CD4-positive, alpha-beta T cell treated with Interleukin-10 for 1 hour (primary cell): ENCODE measurements at regions not wholly inside any gene's neighbourhood (a gene's known extent, or its start where the extent isn't known, plus 50 kb on each side); places are given as distances from the start of the nearest gene placed in this dataset.
"Not testable (repeated sequence)": the region's sequence is repeated elsewhere in the genome, so short reads cannot be mapped to it uniquely, and the experiment has no call there.

Experiments used
- DNase-seq: peaks from one replicate; pipeline ENCODE4 v3.0.0-alpha.2; 2020

DNA sequence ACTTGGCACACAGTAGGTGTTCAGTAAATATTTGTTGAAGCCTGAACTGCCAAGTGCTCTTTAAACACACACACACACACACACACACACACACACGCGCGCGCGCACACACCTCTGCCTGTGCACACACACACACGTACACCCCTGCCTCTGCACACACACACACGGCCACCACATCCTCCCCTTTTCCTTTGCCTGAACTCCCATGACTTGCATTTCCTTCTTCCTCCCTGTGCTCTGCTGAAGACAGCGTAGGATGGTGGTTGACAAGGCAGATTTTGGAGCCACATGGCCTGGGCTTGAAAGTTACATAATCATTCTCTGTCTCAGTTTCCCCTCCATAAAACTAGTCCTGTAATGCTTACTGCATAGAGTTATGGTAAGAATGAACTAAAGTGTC, 712.3 kb downstream of the PTPRU start:
- no peak for DNase-seq

DNA sequence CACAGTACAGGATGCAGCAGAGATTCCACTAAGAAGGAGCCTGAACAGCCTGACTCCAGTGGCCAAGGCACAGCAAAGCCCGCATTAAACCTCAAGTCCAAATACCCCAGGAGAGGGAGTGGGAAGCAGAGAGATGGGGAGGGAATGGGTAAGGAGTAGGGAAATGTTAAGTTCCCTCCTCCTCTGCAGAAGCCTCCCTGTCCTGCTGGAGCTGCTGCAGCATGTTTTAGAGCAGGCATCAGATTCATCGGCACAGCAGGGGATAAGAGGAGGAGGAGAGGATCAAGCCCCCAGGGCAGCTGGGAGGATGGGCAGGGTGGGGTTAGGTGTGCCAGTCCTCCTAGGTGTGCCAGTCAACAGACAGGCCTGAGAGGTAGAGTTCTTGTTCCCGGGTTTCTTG, 709.7 kb downstream of the PTPRU start:
- DNase-seq = no peak

DNA sequence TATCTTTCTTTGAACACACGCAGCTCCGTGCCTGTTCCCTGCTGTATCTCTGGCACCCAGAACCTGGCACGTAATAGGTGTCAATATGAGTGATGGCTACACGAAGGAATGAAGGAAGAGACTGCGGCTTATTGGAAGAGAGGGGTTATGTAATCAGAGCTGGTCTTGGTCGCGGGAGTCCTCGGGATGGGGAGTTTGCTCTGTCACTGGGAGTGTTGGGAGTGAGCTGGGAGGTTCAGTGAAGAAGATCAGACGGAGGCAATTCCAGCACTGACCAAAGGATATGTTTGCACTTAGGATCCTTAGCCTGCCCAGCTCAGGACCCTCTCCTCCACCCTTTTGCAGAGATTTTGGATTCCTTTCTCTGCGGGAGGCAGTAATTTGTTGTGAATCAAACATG, 709.1 kb downstream of the PTPRU start:
- no peak for DNase-seq

DNA sequence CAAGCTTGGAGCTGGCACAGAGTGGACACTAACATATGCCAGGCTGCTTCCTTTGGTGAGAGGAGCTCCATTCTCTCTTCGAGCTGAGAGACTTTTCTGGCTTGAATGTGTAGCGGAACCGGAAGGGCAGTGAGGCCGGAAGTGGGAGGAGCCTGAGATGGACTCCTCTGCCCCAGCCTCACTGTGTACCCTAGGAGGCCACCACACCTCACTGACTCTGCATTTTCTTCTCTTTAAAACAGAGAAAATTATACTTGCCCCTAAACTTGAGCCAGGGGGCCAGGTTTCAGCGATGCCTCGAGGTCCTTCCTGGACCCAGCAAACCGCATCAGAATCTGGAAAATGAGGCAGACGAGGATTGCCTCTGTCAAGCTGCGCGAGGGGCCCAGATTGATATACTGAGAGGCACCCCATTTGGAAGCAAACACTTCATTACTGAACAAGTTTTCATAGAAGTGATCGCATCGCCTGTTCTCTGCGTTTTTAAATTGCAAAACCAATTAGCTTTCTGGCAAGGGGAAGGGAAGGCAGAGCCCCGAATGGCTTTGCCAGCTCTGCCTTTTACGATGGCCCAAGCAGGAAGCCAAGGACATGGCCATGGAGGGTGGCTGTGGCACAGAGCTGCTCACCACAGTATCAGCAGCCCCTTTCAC, 708.1 kb downstream of the PTPRU start:
- no peak for DNase-seq

DNA sequence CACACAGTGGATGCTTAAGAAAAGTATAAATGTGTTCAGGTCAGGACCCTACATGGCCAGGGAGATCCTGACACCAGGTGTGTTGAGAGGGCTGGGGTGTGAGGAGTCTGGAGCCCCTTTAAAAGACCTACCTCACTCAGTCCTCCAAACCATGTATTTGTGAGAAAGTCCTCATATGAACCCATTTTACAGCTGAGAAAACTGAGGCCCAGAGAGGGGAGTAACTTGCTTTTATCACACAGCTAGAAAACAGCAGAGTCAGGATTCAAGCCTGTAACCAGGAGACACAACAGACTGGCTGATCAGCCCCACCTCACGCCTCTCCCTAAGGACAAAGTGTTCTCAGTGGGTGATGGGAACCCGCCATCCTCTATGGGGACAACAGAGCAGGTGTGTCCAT, 706.7 kb downstream of the PTPRU start:
- no peak for DNase-seq

DNA sequence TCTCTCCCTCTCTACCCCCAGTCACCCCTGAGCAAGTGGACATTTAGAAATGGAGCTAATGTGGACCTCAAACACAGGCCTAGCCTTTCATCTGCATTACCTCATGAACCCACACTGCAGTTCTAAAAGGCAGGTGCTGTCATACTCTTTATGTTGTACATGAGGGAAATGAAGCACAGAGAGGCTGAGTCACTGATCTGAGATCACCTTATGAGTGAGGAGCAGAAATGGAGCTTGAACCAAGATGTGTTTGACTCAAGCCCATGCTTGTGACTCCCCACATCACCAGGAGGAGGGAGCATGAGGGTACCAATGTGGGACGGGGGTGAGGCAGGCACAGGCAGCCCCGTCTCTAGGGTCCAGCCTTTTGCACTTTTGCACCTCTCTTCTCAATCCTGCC, 702.8 kb downstream of the PTPRU start:
- DNase-seq = no peak

DNA sequence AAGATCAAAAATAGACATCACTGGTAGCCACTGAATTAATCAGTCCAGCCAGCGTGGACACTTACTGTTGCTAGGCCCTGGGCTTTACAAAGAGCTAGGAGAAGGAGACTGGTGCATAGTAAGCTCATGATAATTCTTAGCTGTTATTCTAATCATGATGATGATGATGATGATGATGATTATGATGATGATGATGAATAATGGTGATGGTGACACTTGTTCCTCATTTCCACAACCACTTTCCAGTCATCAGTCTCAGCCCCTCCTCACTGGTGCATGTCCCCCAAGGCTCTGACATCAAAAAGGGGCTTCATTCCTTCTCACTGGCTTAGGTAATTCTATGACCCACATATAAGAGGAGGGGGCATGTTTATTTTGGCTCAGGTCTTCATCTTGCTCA, 701.0 kb downstream of the PTPRU start:
- no peak for DNase-seq

DNA sequence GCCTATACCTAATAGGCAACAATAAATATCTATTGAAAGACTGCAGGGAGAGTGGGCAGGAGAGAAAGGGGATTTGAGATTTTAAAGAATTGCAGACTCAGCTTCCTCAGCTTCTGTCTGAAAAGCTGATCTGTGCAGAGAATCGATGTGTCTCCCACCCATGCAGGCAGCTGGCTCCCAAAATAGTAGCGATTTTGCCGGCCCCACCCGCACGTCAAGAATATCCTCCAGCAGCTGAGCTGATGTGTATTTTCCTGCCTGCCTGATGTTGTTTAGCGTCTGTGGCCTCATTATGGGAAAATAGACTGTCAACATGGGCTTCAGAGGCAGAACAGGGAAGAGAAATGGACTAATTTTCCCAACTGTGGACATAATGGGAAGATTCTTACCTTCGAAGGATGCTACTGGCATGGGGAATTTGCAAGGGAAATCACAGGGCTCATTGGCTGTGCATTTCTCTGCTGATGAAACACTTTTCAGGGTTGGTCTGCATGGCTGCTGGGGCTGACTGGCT, 699.8 kb downstream of the PTPRU start:
- DNase-seq = no peak

DNA sequence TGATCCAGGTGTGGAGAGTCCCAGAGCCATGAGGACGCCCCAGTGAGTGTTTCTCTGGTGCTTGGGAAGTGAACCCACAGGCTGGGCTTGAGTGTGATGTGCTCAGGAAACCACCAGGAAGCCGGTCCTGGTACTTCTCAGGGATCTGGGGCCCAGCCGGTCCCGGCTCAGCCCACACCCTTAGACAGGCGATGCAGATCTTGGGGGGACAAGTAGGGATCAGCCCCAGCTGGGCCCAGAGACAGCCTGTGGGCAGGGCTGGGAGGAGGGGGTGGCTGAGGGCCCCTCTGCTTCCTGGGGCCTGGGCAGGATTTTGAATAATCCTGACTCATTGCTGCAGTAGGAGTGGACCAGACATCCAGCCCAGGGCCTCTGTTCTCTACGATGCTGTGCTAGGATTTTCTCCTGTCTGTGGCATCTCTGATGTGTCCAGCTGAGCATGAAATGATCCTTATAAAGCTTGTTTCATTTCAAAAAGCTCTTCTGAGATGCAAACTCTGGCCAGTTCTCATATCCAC, 698.0 kb downstream of the PTPRU start:
- DNase-seq = no peak

DNA sequence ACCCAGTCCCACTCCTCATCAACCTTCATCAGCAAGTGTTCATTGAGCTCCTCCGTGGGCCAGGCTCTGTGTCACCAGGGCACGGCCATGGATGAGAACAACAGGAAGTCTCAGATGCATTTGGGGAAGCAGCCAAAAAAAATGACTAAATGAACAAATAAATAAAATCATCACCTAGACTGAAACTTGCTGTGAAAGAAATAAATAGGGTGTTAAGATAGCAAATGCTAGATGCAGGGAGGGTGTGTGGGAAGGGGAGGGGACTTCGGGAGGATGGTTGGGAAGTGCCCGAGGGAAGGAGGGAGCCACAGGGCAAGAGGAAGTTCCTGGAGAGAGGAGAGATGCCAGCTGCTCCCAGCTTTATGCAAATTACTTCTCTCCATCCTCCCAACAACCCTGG, 696.7 kb downstream of the PTPRU start:
- DNase-seq = no peak

DNA sequence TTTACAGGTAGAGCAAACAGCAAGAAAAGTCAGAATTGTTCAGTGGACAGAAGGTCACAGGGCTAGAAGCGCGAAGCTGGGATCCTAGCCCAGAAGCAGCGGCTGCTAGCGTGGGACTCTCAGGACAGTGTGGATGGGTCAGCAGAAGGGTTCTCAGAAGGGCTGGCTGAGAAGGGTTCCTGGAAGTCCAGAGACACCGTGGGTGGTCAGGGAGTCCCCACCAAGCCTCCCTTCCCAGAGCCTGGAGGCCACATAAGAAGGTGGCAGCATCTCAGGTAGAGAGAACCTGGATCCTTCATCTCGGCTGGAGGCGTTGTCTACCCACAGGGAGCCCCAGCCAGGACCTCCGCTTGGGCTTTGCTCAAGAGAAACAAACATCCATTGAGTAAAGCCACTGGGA, 696.3 kb downstream of the PTPRU start:
- DNase-seq = no peak

DNA sequence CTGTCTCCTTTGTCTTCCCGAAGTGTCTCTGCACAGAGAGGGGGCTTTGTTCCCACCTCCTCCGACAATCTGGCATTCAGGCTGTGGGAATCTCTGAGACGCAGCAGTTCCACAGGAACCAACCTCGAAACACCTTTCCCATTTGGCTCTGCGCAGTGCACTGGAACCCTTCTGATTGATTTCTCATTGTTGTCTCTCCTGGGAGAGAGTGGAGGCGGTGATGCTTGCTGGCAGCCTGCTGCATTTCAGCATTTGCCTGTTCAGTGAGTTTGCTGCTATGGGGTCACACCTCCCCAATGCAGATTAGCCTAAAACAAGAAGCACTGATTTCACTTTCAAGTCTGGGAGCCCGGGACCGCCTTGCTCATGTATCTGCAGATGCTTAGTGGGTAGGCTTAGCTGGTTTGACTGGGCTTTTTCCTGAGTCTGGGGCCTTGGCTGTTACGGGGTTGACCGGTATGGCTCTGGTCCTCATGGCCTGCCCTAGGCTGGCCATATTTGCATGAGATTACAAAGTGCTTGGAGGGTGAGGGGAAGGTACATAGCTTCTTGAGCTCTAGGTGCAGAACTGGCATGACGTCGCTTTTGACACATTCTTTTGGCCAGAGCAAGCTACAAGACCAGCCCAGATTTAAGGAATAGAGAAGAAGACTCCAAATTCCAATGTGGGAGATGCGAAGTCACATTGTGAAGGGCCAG, 695.3 kb downstream of the PTPRU start:
- no peak for DNase-seq

DNA sequence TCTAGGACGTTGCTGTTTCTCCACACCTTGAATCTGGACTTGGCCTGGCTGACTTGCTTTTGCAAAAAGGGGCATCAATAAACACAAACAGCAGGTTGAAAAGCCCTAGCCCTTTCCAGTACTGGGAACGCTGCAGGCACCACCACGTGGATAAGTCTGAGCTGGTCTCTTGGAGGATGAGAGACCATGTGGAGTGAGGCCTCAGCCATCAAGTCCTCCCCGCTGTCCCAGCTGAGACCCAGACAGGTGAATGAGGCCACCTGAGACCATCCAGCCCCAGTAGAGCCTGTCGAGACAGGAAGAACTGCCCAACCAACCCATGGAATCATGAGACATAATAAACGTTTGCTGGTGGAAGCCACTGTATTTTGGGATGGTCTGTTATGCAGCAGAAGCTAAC, 688.7 kb downstream of the PTPRU start:
- DNase-seq = no peak

DNA sequence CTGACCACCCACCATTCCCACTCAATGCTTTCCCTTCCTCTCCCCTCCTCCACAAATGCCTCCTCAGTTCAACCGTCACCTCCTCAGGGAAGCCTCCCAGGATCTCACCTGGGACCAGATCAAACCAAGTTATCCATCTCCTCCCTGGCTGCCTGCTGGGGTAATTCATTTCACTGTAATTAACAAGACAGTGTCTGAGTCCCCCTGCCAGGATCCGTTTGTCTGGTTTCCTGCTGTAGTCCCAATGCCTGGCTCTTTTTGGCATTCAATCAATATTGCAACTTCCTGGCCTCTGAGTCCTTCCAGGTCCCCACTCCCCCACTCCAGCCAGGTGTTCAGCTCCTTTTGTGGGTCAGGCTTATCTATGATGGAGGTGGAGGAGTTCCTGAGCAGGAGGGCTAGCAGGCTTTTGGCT, 687.7 kb downstream of the PTPRU start:
- no peak for DNase-seq

DNA sequence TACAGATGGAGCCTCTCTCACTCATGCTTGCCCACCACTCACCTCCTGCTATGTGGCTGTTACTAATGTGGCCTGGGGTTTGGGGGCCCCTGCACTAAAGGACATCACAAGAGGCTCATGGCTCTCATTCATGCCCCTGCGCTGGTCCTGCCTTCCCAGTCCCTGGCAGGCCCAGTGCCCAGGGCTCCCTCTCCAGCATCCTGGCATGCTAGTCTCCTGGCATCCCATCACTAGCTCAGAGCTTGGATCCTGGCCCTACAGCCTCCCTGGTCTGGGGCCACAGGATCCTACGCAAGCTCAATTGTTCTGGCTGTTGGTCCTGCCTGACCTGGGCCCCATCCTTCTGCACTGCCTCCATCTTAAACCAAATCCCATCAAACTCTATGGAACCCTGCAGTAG, 685.4 kb downstream of the PTPRU start:
- DNase-seq = no peak

DNA sequence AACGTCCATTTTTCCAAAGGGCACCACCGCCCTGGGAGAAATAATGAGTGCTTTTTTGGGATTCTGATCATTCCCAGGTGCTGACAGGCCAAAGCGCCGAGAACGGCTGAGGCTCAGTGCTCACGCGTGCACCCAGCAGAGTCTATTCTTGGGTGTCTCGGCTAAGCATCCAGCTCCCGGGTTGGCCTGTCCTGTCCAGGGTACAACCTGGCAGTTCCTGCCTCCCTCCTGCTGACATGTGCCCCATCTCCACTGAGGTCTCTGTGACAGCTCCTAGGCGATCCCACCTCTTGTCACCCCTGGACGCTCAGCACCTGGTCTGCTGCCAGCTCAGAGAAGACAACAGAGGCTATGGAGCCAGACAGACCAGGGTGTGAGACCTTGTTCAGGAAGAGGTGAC, 684.5 kb downstream of the PTPRU start:
- no peak for DNase-seq

DNA sequence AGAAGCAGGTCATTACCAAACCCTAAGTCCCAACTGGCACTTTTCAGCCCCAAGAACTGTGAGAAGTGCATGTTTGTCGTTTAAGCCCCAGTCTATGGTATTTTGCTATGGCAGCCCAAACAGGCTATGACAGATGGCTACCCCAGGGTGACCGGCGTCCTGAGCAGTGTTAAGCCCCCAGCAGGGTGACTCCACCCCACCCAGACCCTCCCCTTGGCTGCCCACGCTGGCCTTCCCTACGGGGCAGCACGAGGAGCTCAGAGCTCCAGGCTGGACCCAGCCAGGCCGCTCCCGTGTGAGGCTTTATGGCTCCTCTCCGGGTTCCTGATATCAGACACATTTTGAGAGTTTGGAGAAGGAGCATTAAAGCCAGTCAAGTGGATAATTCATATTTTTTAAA, 684.0 kb downstream of the PTPRU start:
- no peak for DNase-seq

DNA sequence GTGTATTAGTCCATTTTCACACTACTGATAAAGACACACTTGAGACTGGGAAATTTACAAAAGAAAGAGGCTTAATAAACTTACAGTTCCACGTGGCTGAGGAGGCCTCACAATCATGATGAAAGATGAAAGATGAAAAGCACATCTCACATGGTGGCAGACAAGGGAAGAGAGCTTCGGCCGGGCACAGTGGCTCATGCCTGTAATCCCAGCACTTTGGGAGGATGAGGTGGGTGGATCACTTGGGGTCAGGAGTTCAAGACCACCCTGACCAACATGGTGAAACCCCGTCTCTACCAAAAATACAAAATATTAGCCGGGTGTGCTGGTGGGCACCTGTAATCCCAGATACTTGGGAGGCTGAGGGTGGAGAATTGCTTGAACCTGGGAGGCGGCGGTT, 682.7 kb downstream of the PTPRU start:
- DNase-seq = not testable (repeated sequence)

DNA sequence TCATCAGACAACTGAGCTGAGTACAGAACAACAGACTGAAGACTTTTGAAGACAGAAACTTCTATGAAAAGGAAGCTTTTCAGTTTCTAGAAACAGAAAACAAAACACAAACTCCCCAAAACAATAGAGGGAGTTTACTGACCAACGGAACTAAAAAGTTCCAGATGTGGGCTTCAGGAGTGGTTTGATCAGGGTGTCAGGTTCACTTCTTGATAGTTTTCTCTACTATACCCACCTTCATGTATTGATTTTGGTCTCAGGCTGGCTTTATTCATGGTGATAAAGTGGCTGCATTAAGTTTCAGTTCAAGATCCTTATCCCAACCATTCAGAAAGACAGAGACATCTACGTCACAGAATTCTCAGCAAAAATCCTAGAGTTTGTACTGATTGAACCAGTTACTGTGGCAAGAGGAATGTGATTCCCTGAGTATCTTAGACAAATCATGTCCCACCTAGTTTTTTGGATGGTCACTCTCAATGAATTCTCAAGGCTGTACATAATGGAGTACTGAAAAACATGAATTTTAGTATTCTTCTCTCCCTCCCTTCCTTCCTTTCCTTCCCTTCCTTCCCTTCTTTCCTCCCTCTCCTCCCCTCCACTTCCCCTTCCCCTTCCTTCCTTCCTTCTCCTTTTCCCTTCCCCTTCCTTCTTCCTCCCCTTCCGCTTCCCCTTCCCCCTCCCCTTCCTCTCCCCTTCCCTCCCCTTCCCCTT, 680.5 kb downstream of the PTPRU start:
- no peak for DNase-seq

DNA sequence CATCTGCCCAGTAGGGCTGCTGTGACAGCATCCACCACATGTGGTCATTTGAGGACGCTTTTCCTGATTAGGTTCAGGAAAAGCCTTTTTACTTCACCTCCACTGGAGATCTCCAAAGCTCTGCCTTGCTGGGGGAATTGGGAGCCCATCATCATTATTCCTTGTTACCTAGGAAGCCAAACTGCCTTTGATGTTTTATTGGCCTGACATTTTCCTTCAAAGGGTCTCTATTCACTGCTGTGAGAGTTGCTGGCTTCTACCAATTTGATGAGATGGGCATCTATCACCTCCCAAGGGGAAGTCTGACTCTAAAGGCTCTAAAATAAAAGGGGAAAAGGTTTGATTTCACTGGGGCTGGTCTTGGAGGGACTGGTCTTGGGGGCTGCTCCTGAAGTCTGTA, 678.6 kb downstream of the PTPRU start:
- DNase-seq = no peak

DNA sequence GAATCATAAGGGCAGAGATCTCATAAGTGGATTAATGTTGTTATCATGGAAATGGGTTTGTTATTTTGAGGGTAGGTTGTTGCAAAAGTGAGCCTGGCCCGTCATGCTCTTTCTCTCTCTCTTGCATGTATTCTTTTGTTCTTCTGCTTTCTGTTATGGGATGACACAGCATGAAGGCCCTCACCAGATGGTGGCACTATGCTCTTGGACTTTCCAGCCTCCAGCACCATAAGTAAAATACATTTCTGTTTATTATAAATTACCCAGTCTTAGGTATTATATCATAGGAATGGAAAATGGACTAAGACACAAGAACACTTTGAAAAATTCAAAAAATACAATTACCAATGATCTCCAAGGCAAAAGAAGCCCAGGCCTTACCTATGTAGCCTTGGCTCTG, 676.1 kb downstream of the PTPRU start:
- no peak for DNase-seq

DNA sequence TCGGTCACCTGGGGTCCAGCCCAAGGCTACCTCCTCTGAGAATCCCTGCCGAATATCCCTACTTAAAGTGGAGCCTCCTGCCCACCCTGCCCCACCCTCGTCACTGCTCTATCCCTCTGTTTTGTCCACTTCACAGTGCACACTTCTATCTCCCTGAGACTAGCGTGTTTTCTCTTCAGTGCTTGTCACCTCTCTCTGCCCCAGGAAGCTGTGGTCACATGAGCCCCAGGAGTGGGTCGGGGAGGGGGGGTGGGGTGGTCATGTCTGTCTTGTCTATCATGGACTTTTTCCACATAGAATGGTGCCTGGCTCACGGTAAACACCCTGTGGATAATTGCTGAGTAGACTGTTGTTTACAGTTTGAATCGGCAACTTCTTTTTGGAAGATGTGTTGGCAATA, 673.6 kb downstream of the PTPRU start:
- no peak for DNase-seq

DNA sequence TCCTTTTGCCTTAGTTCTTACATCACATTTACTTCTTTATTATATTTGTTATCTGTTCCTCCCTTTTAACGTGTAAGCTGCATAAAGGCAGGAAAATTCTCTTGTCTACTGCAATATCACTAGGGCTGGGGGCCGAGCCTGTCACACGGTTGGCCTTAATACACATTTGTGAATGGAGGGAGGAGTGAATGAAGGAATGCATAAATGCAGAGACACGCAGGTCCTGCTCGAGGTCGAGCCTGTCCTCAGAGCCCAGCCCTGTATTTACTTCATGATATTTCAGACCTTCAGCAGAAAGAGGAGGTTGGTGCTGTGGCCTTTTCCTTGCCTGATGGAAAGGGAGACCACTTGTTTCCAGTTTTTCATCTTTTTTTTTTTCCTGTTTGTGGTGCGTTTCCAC, 671.3 kb downstream of the PTPRU start:
- DNase-seq = no peak

DNA sequence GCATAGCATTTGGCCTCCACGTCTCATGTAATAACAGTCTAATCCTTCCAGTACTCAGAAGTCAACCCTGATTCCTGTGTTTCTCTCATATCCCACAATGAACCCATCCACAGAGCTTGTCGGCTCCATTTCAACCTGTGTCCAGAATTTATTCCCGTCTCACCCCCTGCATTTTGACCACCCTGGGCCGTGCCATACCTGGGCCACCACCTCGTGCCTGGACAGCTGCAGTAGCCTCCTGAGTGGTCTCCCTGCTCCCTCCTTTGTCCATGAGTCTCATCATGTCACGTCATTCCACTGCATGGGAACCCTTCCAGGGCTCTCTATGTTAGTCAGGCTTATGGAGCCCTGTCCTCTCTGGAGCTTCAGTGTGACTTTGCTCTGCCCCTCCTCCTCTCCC, 670.6 kb downstream of the PTPRU start:
- DNase-seq = no peak
